SU-DHL-6 (cell line): ENCODE measurements at regions not wholly inside any gene's neighbourhood (a gene's known extent, or its start where the extent isn't known, plus 50 kb on each side); places are given as distances from the start of the nearest gene placed in this dataset.

Source experiments
- CTCF ChIP-seq: fragments of 200-600 bp; sonication (generic); IDR thresholded peaks from one replicate; pipeline ENCODE4 v1.5.1; 2017; ENCODE audit warnings: antibody characterized with exemption, mild to moderate bottlenecking, low read length, moderate library complexity; ENCODE audit not compliant: insufficient read depth, poor library complexity, severe bottlenecking
- EZH2phosphoT487 ChIP-seq: fragments of 200-600 bp; sonication (generic), shearing (Covaris generic); conservative IDR thresholded peaks from 2 replicates; pipeline ENCODE4 v1.6.1; 2018; ENCODE audit warnings: mild to moderate bottlenecking, antibody characterized with exemption, low read length, moderate library complexity, mixed read lengths

GRCh38 chr20:48214601-48215000 is 429.3 kb upstream of the SULF2 start:
- TF ChIP-seq CTCF (no peak), EZH2phosphoT487 (no peak)
